ENCODE measurements at regions not wholly inside any gene's neighbourhood (a gene's known extent, or its start where the extent isn't known, plus 50 kb on each side); places are given as distances from the start of the nearest gene placed in this dataset.

GRCh38 chr9:107738789-107739188 lies 249.2 kb upstream of the KLF4 start:
- TF ChIP-seq CTCF (conservative IDR thresholded peaks at IDR 0.05; ENCODE audit: low read length) = no peak
- DNase-seq (ENCODE audit: low read depth) = peak; percentile 50
- no peak overlapping the region for H3K4me3 ChIP-seq (ENCODE audit: low read length)

GRCh38 chr9:107737987-107738743 lies 248.6 kb upstream of the KLF4 start:
- H3K4me3 ChIP-seq (ENCODE audit: low read length) = no peak overlapping the region
- no peak for TF ChIP-seq CTCF (conservative IDR thresholded peaks at IDR 0.05; ENCODE audit: low read length)
- DNase-seq (ENCODE audit: low read depth) = peak; percentile 97

GRCh38 chr9:107737610-107737986 lies 248.0 kb upstream of the KLF4 start:
- TF ChIP-seq CTCF (conservative IDR thresholded peaks at IDR 0.05; ENCODE audit: low read length) = no peak
- no peak overlapping the region for H3K4me3 ChIP-seq (ENCODE audit: low read length)
- no peak for DNase-seq (ENCODE audit: low read depth)

DNA sequence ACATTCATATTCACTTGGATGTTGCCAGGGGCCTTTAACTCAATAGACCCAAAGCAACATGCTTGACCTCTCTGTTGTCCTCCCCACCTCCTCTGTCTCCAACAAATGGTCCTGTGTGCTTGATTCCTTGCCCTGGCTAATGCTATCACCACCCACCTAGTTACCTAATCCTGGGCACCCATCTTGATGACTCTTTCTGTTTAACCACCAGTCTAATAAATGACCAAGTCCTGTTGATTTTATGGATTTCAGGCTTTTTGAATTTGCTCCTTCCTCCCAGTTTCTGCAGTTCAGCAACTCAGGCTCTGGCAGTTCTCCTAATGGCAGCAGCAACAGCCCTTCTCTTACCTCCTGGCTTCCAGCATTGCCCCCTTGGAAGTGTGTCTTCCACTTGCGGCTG lies 246.3 kb upstream of the KLF4 start:
- no peak for TF ChIP-seq CTCF (conservative IDR thresholded peaks at IDR 0.05; ENCODE audit: low read length)
- no peak for DNase-seq (ENCODE audit: low read depth)
- H3K4me3 ChIP-seq (ENCODE audit: low read length) = no peak overlapping the region

DNA sequence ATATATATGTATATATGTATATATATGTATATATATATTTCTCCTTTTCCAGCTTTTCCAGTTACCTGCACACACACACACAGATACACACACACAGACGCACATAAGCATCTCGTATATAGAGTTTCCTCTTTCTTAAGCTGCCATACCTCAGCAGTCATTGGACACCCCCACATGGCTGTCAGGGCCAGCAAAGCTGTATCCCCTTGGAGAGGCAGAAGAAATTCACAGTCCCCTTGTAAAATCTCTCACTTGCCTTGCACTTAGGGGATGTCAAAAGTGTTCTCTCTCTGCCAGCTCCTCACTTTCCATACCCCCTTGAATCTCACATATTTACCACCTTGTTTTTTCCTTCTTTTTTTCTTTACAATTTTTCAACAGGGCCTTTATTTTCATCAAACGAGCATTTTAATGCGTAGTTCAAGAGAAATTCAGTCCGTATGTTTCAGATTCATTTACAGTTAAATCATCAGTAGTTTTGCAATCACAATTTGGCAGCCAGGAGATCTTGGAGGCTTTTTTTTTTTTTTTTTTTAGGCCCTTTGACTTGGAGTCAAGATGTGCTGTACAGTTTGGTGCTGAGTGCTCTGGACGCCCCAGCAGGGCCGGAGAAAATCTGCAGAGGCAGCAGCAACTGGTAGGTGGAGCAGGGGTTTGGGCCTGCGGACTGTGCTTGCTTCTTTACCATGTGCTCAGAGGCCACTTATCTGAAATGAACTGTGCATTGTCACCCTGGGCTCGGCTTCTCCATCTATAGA lies 244.9 kb upstream of the KLF4 start:
- TF ChIP-seq CTCF (conservative IDR thresholded peaks at IDR 0.05; ENCODE audit: low read length) = peak; percentile 46
- DNase-seq (ENCODE audit: low read depth) = peak; percentile 96
- H3K4me3 ChIP-seq (ENCODE audit: low read length) = peak overlapping the region; percentile 11; the same call in 1 of the 2 replicates

DNA sequence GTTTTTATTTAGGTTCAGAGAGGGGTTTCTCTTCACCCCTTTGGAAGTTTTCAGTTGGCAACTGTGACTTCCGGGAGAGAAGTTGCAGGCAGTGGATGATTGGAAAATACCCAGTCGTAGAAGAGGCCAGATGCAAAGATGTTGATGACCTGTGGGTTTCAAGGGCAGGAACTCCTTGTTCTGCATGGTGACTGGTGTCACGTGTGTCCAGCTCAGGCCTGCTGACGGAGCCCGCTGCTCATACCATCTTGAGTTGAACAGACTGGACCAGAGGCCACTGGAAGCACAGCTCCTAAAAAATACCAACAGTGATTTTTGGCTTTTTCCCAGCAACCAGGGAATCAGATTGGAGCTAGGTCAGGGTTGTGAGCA lies 243.9 kb upstream of the KLF4 start:
- no peak for TF ChIP-seq CTCF (conservative IDR thresholded peaks at IDR 0.05; ENCODE audit: low read length)
- DNase-seq (ENCODE audit: low read depth) = peak; percentile 65
- H3K4me3 ChIP-seq (ENCODE audit: low read length) = peak overlapping the region; percentile 36

All from AG10803 (cell line).